AG04450 (cell line): ENCODE measurements at regions not wholly inside any gene's neighbourhood (a gene's known extent, or its start where the extent isn't known, plus 50 kb on each side); places are given as distances from the start of the nearest gene placed in this dataset.

Source experiments
- CTCF ChIA-PET: fragments of 300-600, 350-600 bp; formaldehyde crosslinking; extraction: SDS; loops from one replicate; lab custom pipeline; 2022; ENCODE audit warnings: antibody characterized with exemption, inconsistent platforms; lab: Charles Lee
- POLR2A ChIA-PET: fragments of 350-600 bp; formaldehyde crosslinking; extraction: SDS; loops from one replicate; lab custom pipeline; 2021; ENCODE audit warnings: antibody characterized with exemption, inconsistent platforms; lab: Yijun Ruan, JAX
- DNase-seq: peaks from one replicate; pipeline ENCODE4 v3.0.0-alpha.2; 2011; ENCODE audit warnings: low read depth, low spot score
- H3K27ac ChIP-seq: one replicate; pipeline ENCODE4 v1.5.1; 2012; ENCODE audit warnings: low read depth, low read length, control low read depth
- H3K27me3 ChIP-seq: one replicate; pipeline ENCODE4 v1.6.0; 2012; ENCODE audit warnings: low read length; ENCODE audit not compliant: control insufficient read depth, insufficient read depth
- H3K4me3 ChIP-seq: 2 replicates; pipeline ENCODE4 v1.5.1; 2011; ENCODE audit warnings: mild to moderate bottlenecking, low read depth, low read length, control low read depth
- H3K9me3 ChIP-seq: 2 replicates; pipeline ENCODE4 v1.5.1; 2012; ENCODE audit warnings: low read length; ENCODE audit not compliant: control insufficient read depth, insufficient read depth
- CTCF ChIP-seq: IDR thresholded peaks from 2 replicates; pipeline ENCODE4 v1.5.1; 2011; ENCODE audit warnings: low read depth, low read length, control low read depth, inconsistent platforms

- POLR2A ChIA-PET: no interaction called here
- CTCF ChIA-PET: no interaction called here
- Histone ChIP-seq H3K4me3 (no peak overlapping the region), H3K27ac (no peak overlapping the region), H3K27me3 (no peaks in the 10 kb centered on the region), H3K9me3 (peaks cover 6% of the 10 kb centered on the region; the same call in 1 of the 2 replicates)
- DNase-seq: no peak
- TF ChIP-seq CTCF: no peak
Measured at GRCh38 chr2:77939801-77940200, 417.6 kb upstream of the LRRTM4 start.

- ChIA-PET POLR2A (no interaction called here), CTCF (no interaction called here)
- TF ChIP-seq CTCF: no peak
- H3K27me3 ChIP-seq: no peaks in the 10 kb centered on the region
- peaks cover 26% of the 10 kb centered on the region for H3K9me3 ChIP-seq
- no peak overlapping the region for H3K4me3 ChIP-seq
- no peak overlapping the region for H3K27ac ChIP-seq
- no peak for DNase-seq
Measured at GRCh38 chr2:77954931-77955330, 432.8 kb upstream of the LRRTM4 start.

GRCh38 chr2:77962943-77963342 is 440.8 kb upstream of the LRRTM4 start:
- ChIA-PET POLR2A (no interaction called here), CTCF (no interaction called here)
- TF ChIP-seq CTCF: no peak
- no peak overlapping the region for H3K4me3 ChIP-seq
- no peak for DNase-seq
- H3K27ac ChIP-seq: no peak overlapping the region
- H3K9me3 ChIP-seq: peaks cover 6% of the 10 kb centered on the region
- H3K27me3 ChIP-seq: no peaks in the 10 kb centered on the region

- Histone ChIP-seq H3K27ac (no peak overlapping the region), H3K4me3 (no peak overlapping the region), H3K27me3 (no peaks in the 10 kb centered on the region), H3K9me3 (peaks cover 23% of the 10 kb centered on the region)
- DNase-seq: no peak
- CTCF ChIA-PET: no interaction called here
- no peak for TF ChIP-seq CTCF
- POLR2A ChIA-PET: no interaction called here
Measured at GRCh38 chr2:77977471-77978063, 455.4 kb upstream of the LRRTM4 start.

- no peak for DNase-seq
- Histone ChIP-seq H3K9me3 (no peaks in the 10 kb centered on the region; the same call in 1 of the 2 replicates), H3K27me3 (no peaks in the 10 kb centered on the region), H3K4me3 (no peak overlapping the region), H3K27ac (no peak overlapping the region)
- CTCF ChIA-PET: no interaction called here
- no peak for TF ChIP-seq CTCF
- POLR2A ChIA-PET: no interaction called here
Measured at GRCh38 chr2:77995161-77995560, 473.0 kb upstream of the LRRTM4 start.
